Osteoblast (primary cell): ENCODE measurements at regions not wholly inside any gene's neighbourhood (a gene's known extent, or its start where the extent isn't known, plus 50 kb on each side); places are given as distances from the start of the nearest gene placed in this dataset.

Experiments
- DNase-seq: peaks from one replicate; pipeline ENCODE4 v3.0.0; 2011; ENCODE audit warnings: low spot score, mixed read lengths; ENCODE audit not compliant: insufficient read length; ENCODE audit errors: missing footprints
- H2AFZ ChIP-seq: 2 replicates; pipeline ENCODE4 v1.6.0; 2011; ENCODE audit warnings: mild to moderate bottlenecking, low read length
- H3K27ac ChIP-seq: 2 replicates; pipeline ENCODE4 v1.5.1; 2011; ENCODE audit warnings: mild to moderate bottlenecking, low read depth, low read length, moderate library complexity
- H3K27me3 ChIP-seq: 2 replicates; pipeline ENCODE4 v1.6.0; 2012; ENCODE audit warnings: mild to moderate bottlenecking, control low read depth, inconsistent platforms, low read length, moderate library complexity; ENCODE audit not compliant: insufficient read depth
- H3K36me3 ChIP-seq: 2 replicates; pipeline ENCODE4 v1.5.1; 2011; ENCODE audit warnings: mild to moderate bottlenecking, low read length, control low read depth, moderate library complexity; ENCODE audit not compliant: insufficient read depth
- H3K4me1 ChIP-seq: 2 replicates; pipeline ENCODE4 v1.5.1; 2011; ENCODE audit warnings: mild to moderate bottlenecking, low read length, control low read depth, moderate library complexity; ENCODE audit not compliant: insufficient read depth
- H3K4me2 ChIP-seq: 2 replicates; pipeline ENCODE4 v1.6.0; 2011; ENCODE audit warnings: mild to moderate bottlenecking, low read length; ENCODE audit not compliant: insufficient read depth
- H3K4me3 ChIP-seq: fragments of 200-600 bp; sonication (generic); 3 replicates; pipeline ENCODE4 v1.5.1; 2012; ENCODE audit warnings: mild to moderate bottlenecking, low read length, inconsistent platforms; ENCODE audit not compliant: insufficient read depth
- H3K79me2 ChIP-seq: 2 replicates; pipeline ENCODE4 v1.6.0; 2012; ENCODE audit warnings: mild to moderate bottlenecking, low read length, control low read depth, inconsistent platforms; ENCODE audit not compliant: insufficient read depth
- H3K9me3 ChIP-seq: 2 replicates; pipeline ENCODE4 v1.5.1; 2011; ENCODE audit warnings: low read depth, low read length, control low read depth
- H4K20me1 ChIP-seq: 2 replicates; pipeline ENCODE4 v1.6.0; 2012; ENCODE audit warnings: mild to moderate bottlenecking, low read length, control low read depth; ENCODE audit not compliant: insufficient read depth
- TF ChIP-seq, protein P1 (sequence below): IDR thresholded peaks from 2 replicates; pipeline ENCODE4 v1.5.1; 2011; ENCODE audit warnings: mild to moderate bottlenecking, low read depth, low read length, moderate library complexity; ENCODE audit errors: extremely low read depth

DNA sequence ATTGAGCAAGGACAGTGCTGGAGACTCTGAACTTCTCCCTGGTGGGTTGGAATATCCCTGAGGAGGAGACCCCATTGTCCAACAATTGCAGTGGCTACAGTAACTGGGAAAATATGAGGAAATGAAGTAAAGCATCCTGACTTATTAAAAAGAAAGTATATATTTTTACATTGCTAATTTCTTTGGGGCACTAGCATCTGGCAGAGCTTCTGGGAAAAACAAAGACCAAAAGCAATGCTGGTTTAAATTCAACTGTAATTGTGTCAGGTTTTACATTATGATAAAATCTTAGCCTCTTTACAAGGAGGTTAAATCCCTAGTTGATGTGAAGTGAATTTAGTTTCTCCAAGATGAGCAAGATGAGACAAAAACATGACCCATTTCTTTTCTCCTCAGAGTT lies 454.0 kb upstream of the RBMS3 start:
- H2AFZ ChIP-seq, result no peak overlapping the region
- H3K79me2 ChIP-seq, result no peaks in the 10 kb centered on the region
- no peaks in the 10 kb centered on the region for H3K36me3 ChIP-seq
- no peaks in the 10 kb centered on the region for H3K4me1 ChIP-seq
- H3K27ac ChIP-seq, result no peak overlapping the region
- peaks cover 8% of the 10 kb centered on the region for H3K27me3 ChIP-seq
- no peaks in the 10 kb centered on the region for H3K9me3 ChIP-seq
- H3K4me3 ChIP-seq, result no peak overlapping the region
- H4K20me1 ChIP-seq, result no peaks in the 10 kb centered on the region
- no peak for DNase-seq
- no peak overlapping the region for H3K4me2 ChIP-seq
- TF ChIP-seq, protein P1, sequence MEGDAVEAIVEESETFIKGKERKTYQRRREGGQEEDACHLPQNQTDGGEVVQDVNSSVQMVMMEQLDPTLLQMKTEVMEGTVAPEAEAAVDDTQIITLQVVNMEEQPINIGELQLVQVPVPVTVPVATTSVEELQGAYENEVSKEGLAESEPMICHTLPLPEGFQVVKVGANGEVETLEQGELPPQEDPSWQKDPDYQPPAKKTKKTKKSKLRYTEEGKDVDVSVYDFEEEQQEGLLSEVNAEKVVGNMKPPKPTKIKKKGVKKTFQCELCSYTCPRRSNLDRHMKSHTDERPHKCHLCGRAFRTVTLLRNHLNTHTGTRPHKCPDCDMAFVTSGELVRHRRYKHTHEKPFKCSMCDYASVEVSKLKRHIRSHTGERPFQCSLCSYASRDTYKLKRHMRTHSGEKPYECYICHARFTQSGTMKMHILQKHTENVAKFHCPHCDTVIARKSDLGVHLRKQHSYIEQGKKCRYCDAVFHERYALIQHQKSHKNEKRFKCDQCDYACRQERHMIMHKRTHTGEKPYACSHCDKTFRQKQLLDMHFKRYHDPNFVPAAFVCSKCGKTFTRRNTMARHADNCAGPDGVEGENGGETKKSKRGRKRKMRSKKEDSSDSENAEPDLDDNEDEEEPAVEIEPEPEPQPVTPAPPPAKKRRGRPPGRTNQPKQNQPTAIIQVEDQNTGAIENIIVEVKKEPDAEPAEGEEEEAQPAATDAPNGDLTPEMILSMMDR, result no peak

DNA sequence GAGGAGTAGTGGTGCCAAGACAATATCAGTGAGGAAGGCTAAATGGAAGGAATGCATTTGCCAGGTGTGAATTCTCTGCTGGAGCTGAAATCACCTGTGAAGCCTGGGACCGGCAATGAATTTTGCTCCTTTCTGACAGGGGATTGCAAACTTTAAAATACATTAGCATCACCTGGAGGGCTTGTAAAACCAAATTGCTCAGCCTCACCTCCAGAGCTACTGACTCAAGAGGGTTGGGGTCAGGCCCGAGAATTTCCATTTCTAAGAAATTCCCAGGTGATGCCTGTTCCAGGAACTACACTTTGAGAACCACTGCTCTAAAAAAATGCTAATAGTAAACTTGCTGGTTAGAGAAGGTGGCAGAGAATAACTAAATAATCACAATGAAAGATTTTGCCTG lies 445.6 kb upstream of the RBMS3 start:
- Histone ChIP-seq H3K4me3 (no peak overlapping the region), H2AFZ (no peak overlapping the region), H3K36me3 (no peaks in the 10 kb centered on the region), H4K20me1 (no peaks in the 10 kb centered on the region), H3K4me2 (no peak overlapping the region), H3K79me2 (no peaks in the 10 kb centered on the region), H3K9me3 (no peaks in the 10 kb centered on the region), H3K4me1 (no peaks in the 10 kb centered on the region), H3K27ac (no peak overlapping the region), H3K27me3 (peaks cover 33% of the 10 kb centered on the region)
- DNase-seq, result no peak
- TF ChIP-seq, protein P1, result no peak

DNA sequence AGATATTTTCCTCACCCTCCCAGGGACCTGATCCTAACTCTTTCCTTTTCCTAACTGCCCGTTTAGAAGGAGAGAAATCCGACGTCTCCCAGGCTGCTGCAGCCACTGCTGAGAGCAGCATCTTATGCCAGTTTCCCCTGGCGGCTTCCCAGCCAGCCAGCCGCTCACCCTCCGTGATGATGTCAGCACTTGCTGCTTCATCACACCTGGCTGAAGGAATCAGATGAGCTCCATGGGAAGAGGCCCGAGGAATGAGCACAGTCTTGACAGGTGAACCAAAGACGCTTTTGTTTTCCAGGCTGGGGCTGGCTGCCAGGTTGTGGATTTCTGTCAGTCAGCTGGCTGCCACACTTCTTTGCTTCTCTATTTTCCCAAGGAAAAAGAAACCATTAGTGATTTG lies 445.1 kb upstream of the RBMS3 start:
- no peaks in the 10 kb centered on the region for H3K4me1 ChIP-seq
- peak overlapping the region; percentile 17 for H3K4me2 ChIP-seq
- TF ChIP-seq, protein P1, result no peak
- no peaks in the 10 kb centered on the region for H3K9me3 ChIP-seq
- no peaks in the 10 kb centered on the region for H3K36me3 ChIP-seq
- peak; percentile 1 for DNase-seq
- H3K27ac ChIP-seq, result no peak overlapping the region
- H3K27me3 ChIP-seq, result peaks cover 33% of the 10 kb centered on the region
- H3K4me3 ChIP-seq, result no peak overlapping the region
- H4K20me1 ChIP-seq, result no peaks in the 10 kb centered on the region
- H3K79me2 ChIP-seq, result no peaks in the 10 kb centered on the region
- H2AFZ ChIP-seq, result no peak overlapping the region

DNA sequence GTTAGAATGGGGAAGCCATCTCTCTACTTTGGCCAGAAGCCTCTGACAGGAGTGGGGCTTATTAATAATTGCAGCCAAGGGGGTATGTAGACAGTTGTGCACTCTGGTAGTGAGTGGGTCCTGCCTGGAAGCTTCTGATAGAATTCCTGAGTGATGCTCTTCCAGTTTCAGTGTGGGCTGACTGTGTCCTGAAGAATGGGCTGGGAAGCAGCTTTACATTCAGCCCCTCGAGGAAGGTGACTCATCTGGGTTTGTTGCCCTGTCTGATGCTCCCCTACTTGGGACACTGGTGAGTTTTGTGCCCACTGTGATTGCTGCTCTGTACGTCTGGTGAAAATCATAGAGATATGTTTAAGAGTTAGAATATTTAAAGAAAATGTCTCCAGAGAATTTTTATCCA lies 444.7 kb upstream of the RBMS3 start:
- Histone ChIP-seq H3K27me3 (peaks cover 33% of the 10 kb centered on the region), H2AFZ (no peak overlapping the region)
- peak; percentile 44 for DNase-seq

More for the DNA sequence above, 444.7 kb upstream of the RBMS3 start:
- TF ChIP-seq, protein P1, result no peak
- no peaks in the 10 kb centered on the region for H3K9me3 ChIP-seq
- no peak overlapping the region for H3K4me3 ChIP-seq
- no peaks in the 10 kb centered on the region for H3K36me3 ChIP-seq
- no peaks in the 10 kb centered on the region for H3K79me2 ChIP-seq
- no peaks in the 10 kb centered on the region for H3K4me1 ChIP-seq
- H3K4me2 ChIP-seq, result no peak overlapping the region
- no peak overlapping the region for H3K27ac ChIP-seq
- H4K20me1 ChIP-seq, result no peaks in the 10 kb centered on the region
